GM18909 (cell line): ENCODE measurements at regions not wholly inside any gene's neighbourhood (a gene's known extent, or its start where the extent isn't known, plus 50 kb on each side); places are given as distances from the start of the nearest gene placed in this dataset.

ENCODE experiments used
- ATAC-seq: cut with Tn5 transposase; IDR thresholded peaks from one replicate; pipeline ENCODE4 v1.9.1; 2021; ENCODE audit warnings: mild to moderate bottlenecking; ENCODE audit not compliant: unreplicated experiment, poor library complexity

GRCh38 chr7:136193940-136194339, 216.8 kb upstream of the MTPN start:
- no peak for ATAC-seq

- no peak for ATAC-seq
Observed at GRCh38 chr7:136189506-136189998, 212.4 kb upstream of the MTPN start.

- no peak for ATAC-seq
Observed at GRCh38 chr7:136186281-136186680, 209.1 kb upstream of the MTPN start.

GRCh38 chr7:136184719-136185118, 207.6 kb upstream of the MTPN start:
- ATAC-seq = no peak

DNA sequence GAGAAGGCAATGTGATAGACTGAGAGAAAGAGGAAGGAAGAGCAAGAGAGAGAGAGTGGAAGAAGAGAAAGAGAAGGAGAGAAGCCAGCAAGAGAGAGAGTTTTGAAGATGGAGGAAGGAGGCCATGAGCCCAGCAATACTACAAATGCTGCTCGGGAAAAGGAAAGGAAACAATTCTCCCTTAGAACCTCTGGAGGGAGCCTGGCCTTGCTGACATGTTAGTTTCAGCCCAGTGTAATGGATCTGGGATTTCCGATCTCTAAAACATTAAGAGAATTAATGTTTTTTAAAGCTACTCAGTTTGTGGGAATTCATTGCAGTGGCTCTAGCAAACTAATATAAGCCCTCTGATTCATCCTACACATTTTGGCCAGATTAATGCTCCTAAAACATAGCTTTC, 206.8 kb upstream of the MTPN start:
- no peak for ATAC-seq

- no peak for ATAC-seq
Observed at GRCh38 chr7:136180984-136181383, 203.8 kb upstream of the MTPN start.

GRCh38 chr7:136179851-136180721, 202.9 kb upstream of the MTPN start:
- no peak for ATAC-seq

GRCh38 chr7:136179154-136179553, 202.0 kb upstream of the MTPN start:
- no peak for ATAC-seq

DNA sequence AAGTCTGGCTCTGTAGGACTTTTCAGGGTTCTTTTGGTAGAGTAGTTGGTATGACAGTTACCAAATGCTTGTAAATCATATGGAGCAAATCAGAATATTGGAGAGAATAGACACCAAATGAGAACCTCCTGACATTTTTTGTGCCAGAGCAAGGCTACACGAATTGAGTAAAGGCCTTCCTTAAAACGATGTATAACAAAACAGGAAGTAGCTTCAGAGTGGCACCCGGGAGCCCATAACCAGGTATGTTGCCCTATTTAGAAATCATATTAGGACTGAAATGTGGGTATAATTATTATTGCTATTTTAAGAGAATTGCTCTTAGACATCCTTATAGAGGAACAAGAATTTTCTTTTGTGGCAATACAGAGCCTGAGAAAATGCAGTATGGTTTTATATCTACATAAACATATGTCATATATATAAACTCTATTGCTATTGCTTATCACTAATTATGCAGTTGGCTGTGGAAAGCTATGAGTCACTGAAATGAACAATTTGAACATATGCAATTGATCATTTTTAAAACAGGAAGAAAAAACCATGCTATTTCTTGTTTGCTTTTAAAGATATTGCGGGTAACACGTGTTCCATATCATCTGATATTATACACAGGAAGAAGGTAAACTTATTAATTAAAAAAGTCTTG, 197.4 kb upstream of the MTPN start:
- ATAC-seq = no peak

DNA sequence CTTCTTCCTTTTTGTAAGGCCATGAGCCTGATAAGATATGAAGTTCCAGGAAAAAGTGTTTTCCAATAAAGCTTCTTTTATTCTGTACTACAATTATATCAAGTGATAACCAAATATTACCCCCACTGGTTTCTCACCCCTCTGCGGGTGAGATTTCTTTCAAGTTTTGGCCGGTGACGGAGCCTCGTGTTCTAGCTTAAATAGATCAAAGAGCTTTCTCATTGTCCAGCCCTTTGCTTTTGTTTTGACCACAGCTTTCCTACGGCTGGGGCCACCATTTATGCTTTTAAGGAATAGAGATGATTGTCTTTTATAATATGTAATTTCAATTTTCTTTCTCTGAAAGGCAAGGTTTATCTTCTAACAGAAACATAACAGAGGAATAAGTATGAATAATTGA, 196.7 kb upstream of the MTPN start:
- no peak for ATAC-seq

DNA sequence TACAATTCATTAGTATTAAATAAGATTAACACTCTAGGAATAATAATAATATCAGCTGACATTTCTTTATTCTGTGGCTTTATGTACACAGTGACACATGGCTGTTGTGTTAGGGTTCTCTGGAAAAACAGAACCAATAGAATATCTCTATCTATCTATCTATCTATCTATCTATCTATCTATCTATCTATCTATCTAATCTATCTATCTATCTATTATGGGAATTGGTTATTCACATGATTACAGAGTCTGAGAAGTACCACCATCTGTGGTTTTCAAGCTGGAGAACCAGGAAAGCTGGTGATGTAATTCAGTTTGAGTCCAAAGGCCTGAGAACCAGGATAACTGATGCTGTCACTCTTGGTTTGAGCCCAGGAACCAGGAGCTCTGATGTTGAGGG, 194.1 kb upstream of the MTPN start:
- no peak for ATAC-seq

DNA sequence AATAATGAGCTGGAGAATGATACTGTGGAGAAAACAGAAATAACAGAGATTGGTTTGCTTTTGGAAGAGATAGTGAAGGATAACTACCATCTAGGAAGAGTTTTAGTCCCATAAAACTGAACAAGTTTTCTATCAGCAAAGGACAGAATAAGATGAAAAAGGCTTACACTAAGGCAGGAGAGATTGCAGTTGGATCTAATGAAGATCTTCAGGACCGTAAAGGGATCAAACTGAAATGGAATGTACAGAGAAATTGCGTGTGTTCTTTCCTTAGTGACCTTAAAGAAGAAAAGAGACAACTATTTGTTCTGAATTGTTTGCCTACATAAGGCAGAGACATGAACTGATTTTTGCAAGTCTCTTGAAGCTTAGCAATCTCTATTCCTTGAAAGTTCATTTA, 191.7 kb upstream of the MTPN start:
- no peak for ATAC-seq

GRCh38 chr7:136167991-136168390, 190.8 kb upstream of the MTPN start:
- ATAC-seq = no peak

DNA sequence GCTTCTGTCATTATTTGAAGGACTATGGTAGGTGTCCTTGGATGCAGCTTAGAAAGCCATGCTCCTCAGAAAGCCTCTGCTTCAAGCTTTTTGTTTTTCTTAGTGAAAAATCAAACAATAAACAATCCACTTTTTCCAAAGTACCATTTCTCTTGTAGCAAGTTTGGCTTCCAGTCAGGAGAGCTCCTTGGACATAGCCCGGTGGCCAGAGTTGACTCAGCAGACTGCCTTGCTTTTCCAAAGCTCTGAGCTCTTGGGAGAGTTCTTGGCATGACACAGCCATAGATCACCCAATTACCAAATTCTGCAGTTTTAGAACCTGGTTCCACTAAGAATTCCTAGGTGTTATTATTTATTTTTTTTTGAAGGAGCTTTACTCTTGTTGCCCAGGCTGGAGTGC, 189.4 kb upstream of the MTPN start:
- ATAC-seq = no peak

DNA sequence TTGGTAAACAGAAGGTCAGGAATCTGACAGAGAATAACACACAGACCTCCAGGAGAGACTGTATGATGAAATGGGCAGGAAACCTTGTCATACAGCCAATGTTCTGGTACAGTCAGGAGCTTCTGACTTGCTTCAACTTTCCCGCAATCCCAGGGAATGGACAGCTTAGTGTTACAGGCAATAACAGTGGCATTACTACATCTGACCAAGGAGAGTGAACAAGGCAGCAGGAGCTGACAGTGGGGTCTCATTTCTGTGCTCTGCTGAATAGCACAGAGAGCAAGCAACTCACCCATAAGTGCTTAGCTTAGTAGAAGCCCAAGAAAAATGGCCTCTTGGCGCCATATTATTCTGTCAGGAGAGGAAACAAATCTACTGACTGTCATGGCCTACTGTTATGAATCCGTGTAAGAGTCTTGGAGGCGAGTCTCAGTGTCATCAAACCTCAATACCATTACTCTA, 186.2 kb upstream of the MTPN start:
- no peak for ATAC-seq

DNA sequence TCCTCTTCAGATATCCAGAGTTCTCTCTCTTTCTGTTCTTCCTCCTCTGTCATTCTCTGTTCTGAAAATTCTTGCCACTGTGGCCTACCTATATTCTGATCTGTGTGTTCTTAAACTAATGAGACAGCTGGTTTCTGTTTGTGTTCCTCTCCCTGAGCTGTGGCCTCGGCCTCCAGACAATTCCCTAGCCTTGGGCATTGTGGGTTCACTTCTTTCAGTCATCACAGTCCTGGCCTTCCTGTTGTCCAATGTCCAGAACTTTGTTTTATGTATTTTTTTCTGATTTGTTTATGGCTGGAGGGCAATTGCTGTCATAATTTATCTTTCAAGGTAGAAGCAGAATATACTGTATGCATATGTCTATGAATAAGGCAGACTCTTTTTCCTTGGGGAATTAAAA, 173.2 kb upstream of the MTPN start:
- ATAC-seq = no peak

DNA sequence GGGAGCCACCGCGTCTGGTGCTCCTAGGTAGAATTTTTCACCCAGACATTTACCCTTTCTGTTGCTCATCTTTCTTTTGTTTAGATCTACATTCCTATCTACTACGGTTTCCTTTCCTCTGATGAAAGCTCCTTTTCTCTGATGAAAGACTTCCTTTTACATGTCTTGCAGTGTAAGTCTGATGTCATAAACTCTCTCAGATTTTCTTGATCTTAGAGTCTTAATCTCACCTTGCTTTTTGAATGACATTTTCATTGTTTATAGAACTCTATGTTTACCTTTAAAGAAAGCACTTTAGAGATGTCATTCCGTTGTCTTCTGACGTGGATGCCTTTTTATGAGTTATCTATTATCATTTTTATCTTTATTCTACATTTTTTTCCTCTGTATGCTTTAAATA, 171.8 kb upstream of the MTPN start:
- ATAC-seq = no peak

DNA sequence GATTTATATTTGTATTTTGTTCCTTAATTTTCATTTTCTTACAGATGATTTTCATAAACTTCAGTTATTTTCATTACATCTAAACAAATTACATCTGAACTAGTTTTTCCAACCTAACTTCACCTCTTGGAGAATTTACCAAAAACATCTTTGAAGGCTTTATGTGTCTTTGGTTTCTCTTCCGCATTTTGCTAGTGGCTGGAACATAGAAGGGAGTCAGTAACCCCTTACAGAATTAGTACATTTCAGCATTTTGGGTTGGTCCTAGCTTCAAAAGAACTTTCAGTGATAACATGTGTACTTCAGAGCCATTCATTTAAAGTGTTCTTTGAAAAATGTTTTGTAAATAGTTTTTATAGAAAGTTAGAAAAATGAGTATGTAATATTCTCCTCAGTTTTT, 169.8 kb upstream of the MTPN start:
- ATAC-seq = no peak

GRCh38 chr7:136144182-136144581, 167.0 kb upstream of the MTPN start:
- no peak for ATAC-seq

GRCh38 chr7:136143271-136143670, 166.1 kb upstream of the MTPN start:
- no peak for ATAC-seq

- ATAC-seq = no peak
Observed at GRCh38 chr7:136142583-136142982, 165.4 kb upstream of the MTPN start.

- no peak for ATAC-seq
Observed at GRCh38 chr7:136140469-136140868, 163.3 kb upstream of the MTPN start.
